Endothelial cell of umbilical vein (primary cell): ENCODE measurements at regions not wholly inside any gene's neighbourhood (a gene's known extent, or its start where the extent isn't known, plus 50 kb on each side); places are given as distances from the start of the nearest gene placed in this dataset.

ENCODE experiments used
- BruUV-seq: library from RNA; stranded (reverse); fragments of 400-500 nt; replicated peaks from 2 replicates; lab custom pipeline; 2021; lab: Mats Ljungman, UMichigan
- CTCF ChIA-PET: fragments of 300-600, 350-600 bp; sonication (Branson Sonifier 250); formaldehyde crosslinking; loops from one replicate; lab custom pipeline; 2021; ENCODE audit warnings: antibody characterized with exemption, inconsistent platforms; lab: Charles Lee
- POLR2A ChIA-PET: fragments of 300-600, 350-600 bp; sonication (Branson Sonifier 250); formaldehyde crosslinking; loops from one replicate; lab custom pipeline; 2021; ENCODE audit warnings: antibody characterized with exemption, inconsistent platforms; lab: Charles Lee
- DNase-seq: peaks from one replicate; pipeline ENCODE4 v3.0.0-alpha.2; 2011; ENCODE audit warnings: low read depth, low spot score
- FAIRE-seq: peaks from 2 replicates; lab custom pipeline; 2011; peaks lifted over from hg19 to GRCh38; lab: Jason Lieb, UNC
- H2AFZ ChIP-seq: 2 replicates; pipeline ENCODE4 v1.6.0; 2012; ENCODE audit warnings: low read depth, low read length, control low read depth, inconsistent platforms
- H3K27ac ChIP-seq: 2 replicates; pipeline ENCODE4 v1.5.1; 2011; ENCODE audit warnings: low read depth, mild to moderate bottlenecking, control low read depth, low read length, moderate library complexity; ENCODE audit not compliant: insufficient read depth
- H3K27me3 ChIP-seq, 2 experiments: 2 replicates each; pipeline versions ENCODE4 v1.6.0 to v1.6.1; 2011; ENCODE audit warnings: low read length in 2 of 2, mixed read lengths in 1 of 2; ENCODE audit not compliant: control insufficient read depth in 2 of 2, insufficient read depth in 2 of 2
- H3K36me3 ChIP-seq, 2 experiments: 2 replicates in 1 of 2; 3 replicates in 1 of 2; pipeline ENCODE4 v1.5.1; 2011; ENCODE audit warnings: low read length in 2 of 2, mild to moderate bottlenecking in 1 of 2, moderate library complexity in 1 of 2; ENCODE audit not compliant: control insufficient read depth in 2 of 2, insufficient read depth in 2 of 2; ENCODE audit errors: extremely low read depth in 1 of 2
- H3K4me1 ChIP-seq: 3 replicates; pipeline ENCODE4 v1.5.1; 2011; ENCODE audit warnings: mild to moderate bottlenecking, low read length; ENCODE audit not compliant: control insufficient read depth, insufficient read depth; ENCODE audit errors: extremely low read depth
- H3K4me2 ChIP-seq: 2 replicates; pipeline ENCODE4 v1.6.1; 2011; ENCODE audit warnings: low read length, control low read depth, mixed read lengths; ENCODE audit not compliant: insufficient read depth
- H3K4me3 ChIP-seq, 3 experiments: fragments of 200-600 bp in 1 of 3; sonication (generic), shearing (Covaris generic) in 1 of 3; replicated peaks in 1 of 3; 2 replicates each; pipeline ENCODE4 v1.5.1; 2011 to 2016; ENCODE audit warnings: control low read depth in 3 of 3, low read length in 3 of 3, mild to moderate bottlenecking in 2 of 3, inconsistent platforms in 1 of 3, low read depth in 1 of 3, moderate library complexity in 1 of 3; ENCODE audit not compliant: insufficient read depth in 1 of 3
- H3K79me2 ChIP-seq: 2 replicates; pipeline ENCODE4 v1.6.0; 2012; ENCODE audit warnings: low read length, inconsistent platforms; ENCODE audit not compliant: control insufficient read depth, insufficient read depth
- H3K9ac ChIP-seq: replicated peaks from 2 replicates; pipeline ENCODE3; 2011; ENCODE audit warnings: low read length, control low read depth; ENCODE audit not compliant: insufficient read depth; ENCODE audit errors: extremely low read depth
- H3K9me1 ChIP-seq: replicated peaks from 3 replicates; pipeline ENCODE4 v1.6.0; 2011; ENCODE audit warnings: mild to moderate bottlenecking, low read length; ENCODE audit not compliant: control insufficient read depth, insufficient read depth; ENCODE audit errors: extremely low read depth
- H3K9me3 ChIP-seq: replicated peaks from 2 replicates; pipeline ENCODE4 v1.5.1; 2012; ENCODE audit warnings: low read length, inconsistent platforms; ENCODE audit not compliant: control insufficient read depth, insufficient read depth
- H4K20me1 ChIP-seq: replicated peaks from 2 replicates; pipeline ENCODE3; 2011; ENCODE audit warnings: mild to moderate bottlenecking, low read length; ENCODE audit not compliant: control insufficient read depth, insufficient read depth; ENCODE audit errors: extremely low read depth
- EZH2 ChIP-seq: IDR thresholded peaks from 2 replicates; pipeline ENCODE4 v1.6.1; 2012; ENCODE audit warnings: borderline replicate concordance, low read depth, mild to moderate bottlenecking, moderate library complexity, low read length, inconsistent platforms; ENCODE audit not compliant: severe bottlenecking
- FOS ChIP-seq: IDR thresholded peaks from 2 replicates; pipeline ENCODE4 v1.6.1; 2011; ENCODE audit warnings: mild to moderate bottlenecking, low read length, moderate library complexity, borderline replicate concordance; ENCODE audit not compliant: insufficient read depth
- GATA2 ChIP-seq: IDR thresholded peaks from 2 replicates; pipeline ENCODE4 v1.7.0; 2011; ENCODE audit warnings: low read depth, mild to moderate bottlenecking, moderate library complexity, mixed read lengths, low read length; ENCODE audit not compliant: insufficient read length, insufficient read depth
- JUN ChIP-seq: IDR thresholded peaks from 2 replicates; pipeline ENCODE4 v1.6.1; 2011; ENCODE audit warnings: borderline replicate concordance, low read depth; ENCODE audit not compliant: insufficient read length, insufficient read depth
- MYC ChIP-seq: IDR thresholded peaks from one replicate; pipeline ENCODE4 v1.6.1; 2011; ENCODE audit warnings: mild to moderate bottlenecking, low read depth, low read length
- POLR2A ChIP-seq: IDR thresholded peaks from 2 replicates; pipeline ENCODE4 v1.6.1; 2012; ENCODE audit warnings: low read depth, mild to moderate bottlenecking, control low read depth, low read length
- POLR2AphosphoS5 ChIP-seq: IDR thresholded peaks from 2 replicates; pipeline ENCODE4 v1.6.1; 2012; ENCODE audit warnings: low read depth, mild to moderate bottlenecking, control low read depth, low read length, moderate library complexity; ENCODE audit not compliant: insufficient read depth
- dilution Hi-C: fragments of 300-500 bp; cut with MboI; formaldehyde crosslinking; loops from one replicate; pipeline ENCODE4 v1.15.0; 2019; ENCODE audit warnings: low sequenced_read_pairs; ENCODE audit not compliant: extremely low pct_ligation_motif_present
- intact Hi-C: fragments of 100-400 bp; cut with micrococcal nuclease; formaldehyde crosslinking; loops from one replicate; pipeline ENCODE4 v1.10.0; 2022
- TF ChIP-seq, protein P1 (sequence below): IDR thresholded peaks from 2 replicates; pipeline ENCODE4 v1.6.1; 2011; ENCODE audit not compliant: insufficient read depth, insufficient read length
- TF ChIP-seq, protein P2 (sequence below), 2 donors: IDR thresholded peaks; 1 replicate in 1 of 2; 2 replicates in 1 of 2; pipeline ENCODE4 v1.5.1; 2011; ENCODE audit warnings: low read length in 2 of 2, mild to moderate bottlenecking in 2 of 2, moderate library complexity in 2 of 2, control low read depth in 1 of 2, inconsistent platforms in 1 of 2, low read depth in 1 of 2; ENCODE audit not compliant: insufficient read depth in 1 of 2; ENCODE audit errors: extremely low read depth in 1 of 2

DNA sequence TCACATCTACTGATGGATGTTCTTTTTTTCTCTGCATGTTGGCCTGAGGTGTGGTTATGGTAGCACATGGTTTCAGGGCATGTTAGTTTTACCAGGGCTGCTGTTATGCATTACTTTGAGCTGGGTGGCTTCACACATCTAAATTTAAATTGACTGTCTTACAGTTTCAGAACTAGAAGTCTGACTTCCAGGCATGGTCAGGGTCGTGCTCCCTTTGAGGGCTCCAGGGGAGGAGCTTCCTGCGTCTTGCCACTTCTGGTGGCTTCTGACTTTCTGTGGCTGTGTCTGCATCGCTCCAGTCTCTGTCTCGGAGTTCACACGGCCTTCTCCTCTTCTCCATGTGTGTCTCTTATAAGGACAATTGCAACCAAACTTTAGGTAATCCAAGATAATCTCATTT is 143.9 kb downstream of the GALR1 start:
- dilution Hi-C loops, result no loop called here
- no peak overlapping the region for H2AFZ ChIP-seq
- no peak for TF ChIP-seq JUN
- TF ChIP-seq FOS, result no peak
- TF ChIP-seq POLR2AphosphoS5, result no peak
- TF ChIP-seq, protein P1, sequence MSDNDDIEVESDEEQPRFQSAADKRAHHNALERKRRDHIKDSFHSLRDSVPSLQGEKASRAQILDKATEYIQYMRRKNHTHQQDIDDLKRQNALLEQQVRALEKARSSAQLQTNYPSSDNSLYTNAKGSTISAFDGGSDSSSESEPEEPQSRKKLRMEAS, result no peak
- no peak for TF ChIP-seq GATA2
- TF ChIP-seq EZH2, result no peak
- TF ChIP-seq MYC, result no peak
- TF ChIP-seq POLR2A, result no peak
- TF ChIP-seq, protein P2, sequence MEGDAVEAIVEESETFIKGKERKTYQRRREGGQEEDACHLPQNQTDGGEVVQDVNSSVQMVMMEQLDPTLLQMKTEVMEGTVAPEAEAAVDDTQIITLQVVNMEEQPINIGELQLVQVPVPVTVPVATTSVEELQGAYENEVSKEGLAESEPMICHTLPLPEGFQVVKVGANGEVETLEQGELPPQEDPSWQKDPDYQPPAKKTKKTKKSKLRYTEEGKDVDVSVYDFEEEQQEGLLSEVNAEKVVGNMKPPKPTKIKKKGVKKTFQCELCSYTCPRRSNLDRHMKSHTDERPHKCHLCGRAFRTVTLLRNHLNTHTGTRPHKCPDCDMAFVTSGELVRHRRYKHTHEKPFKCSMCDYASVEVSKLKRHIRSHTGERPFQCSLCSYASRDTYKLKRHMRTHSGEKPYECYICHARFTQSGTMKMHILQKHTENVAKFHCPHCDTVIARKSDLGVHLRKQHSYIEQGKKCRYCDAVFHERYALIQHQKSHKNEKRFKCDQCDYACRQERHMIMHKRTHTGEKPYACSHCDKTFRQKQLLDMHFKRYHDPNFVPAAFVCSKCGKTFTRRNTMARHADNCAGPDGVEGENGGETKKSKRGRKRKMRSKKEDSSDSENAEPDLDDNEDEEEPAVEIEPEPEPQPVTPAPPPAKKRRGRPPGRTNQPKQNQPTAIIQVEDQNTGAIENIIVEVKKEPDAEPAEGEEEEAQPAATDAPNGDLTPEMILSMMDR (IDR thresholded peaks at IDR 0.05; ENCODE audit: extremely low read depth in 1 of 2, insufficient read depth in 1 of 2, low read depth in 1 of 2, low read length in 2 of 2), result no peak
- FAIRE-seq (no peak), DNase-seq (no peak)
- ChIA-PET CTCF (no interaction called here), POLR2A (no interaction called here)
- no peaks in the 10 kb centered on the region for H3K27me3 ChIP-seq
- no peaks in the 10 kb centered on the region for H3K79me2 ChIP-seq
- no peaks in the 10 kb centered on the region for H3K9me1 ChIP-seq
- BruUV-seq, result no TSS peak
- H3K4me1 ChIP-seq, result no peaks in the 10 kb centered on the region
- no peak overlapping the region for H3K9ac ChIP-seq
- no peak overlapping the region for H3K4me3 ChIP-seq
- H3K36me3 ChIP-seq, result no peaks in the 10 kb centered on the region
- intact Hi-C loops, result no loop called here
- no peak overlapping the region for H3K27ac ChIP-seq
- H4K20me1 ChIP-seq, result no peaks in the 10 kb centered on the region
- H3K9me3 ChIP-seq, result peaks cover 6% of the 10 kb centered on the region
- H3K4me2 ChIP-seq, result no peak overlapping the region
